ENCODE measurements at regions not wholly inside any gene's neighbourhood (a gene's known extent, or its start where the extent isn't known, plus 50 kb on each side); places are given as distances from the start of the nearest gene placed in this dataset.

- WGBS: 42% methylated on average over 3 of the region's 3 CpGs
- no peaks in the 10 kb centered on the region for H3K9me3 ChIP-seq
Measured at GRCh38 chr12:93001407-93001806, 72.3 kb upstream of the EEA1 start.

DNA sequence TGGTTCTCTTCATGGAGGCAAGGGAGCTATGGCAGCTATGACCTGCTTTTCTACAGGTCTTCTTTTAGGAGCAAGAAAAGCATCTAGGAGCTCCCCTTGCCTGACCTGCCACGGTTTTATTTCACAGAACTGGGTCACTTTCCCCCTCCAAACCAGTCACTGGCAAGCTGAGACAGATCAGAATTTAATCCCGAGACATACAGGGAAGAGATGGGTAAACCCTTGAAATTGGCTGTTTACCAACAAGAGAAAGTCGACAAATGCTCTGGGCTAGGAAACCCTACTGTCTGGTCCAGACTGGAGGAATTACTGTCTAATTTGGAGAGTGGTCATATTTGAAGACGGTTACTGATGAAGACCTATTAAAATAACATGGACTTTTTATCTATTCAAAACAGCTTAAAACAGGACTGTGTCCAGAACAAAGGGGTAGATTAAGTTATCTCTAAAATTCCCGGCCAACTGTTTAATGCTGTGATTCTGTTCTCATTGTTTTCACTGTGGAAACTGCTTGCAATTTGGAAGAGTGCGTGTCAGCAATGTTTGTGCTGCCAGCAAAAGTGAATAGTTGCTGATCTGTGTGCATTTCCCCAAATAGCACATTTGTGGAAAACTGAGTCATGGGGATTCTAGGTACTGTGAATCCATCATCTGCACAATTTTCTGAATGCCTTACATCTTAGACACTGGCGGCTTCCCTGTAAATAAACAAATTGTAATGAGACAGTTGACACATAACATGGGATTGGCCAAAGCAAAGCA, 73.4 kb upstream of the EEA1 start:
- intact Hi-C loops (cut with DNase I): no loop called here
- peak overlapping the region; percentile 10 to 26 for H3K27ac ChIP-seq
- H3K4me3 ChIP-seq: no peak overlapping the region
- H3K27me3 ChIP-seq (replicated peaks; ENCODE audit: insufficient read depth): no peaks in the 10 kb centered on the region
- no peaks in the 10 kb centered on the region for H3K36me3 ChIP-seq
- TF ChIP-seq POLR2AphosphoS5 (IDR thresholded peaks at IDR 0.05): peak; percentile 15
- TF ChIP-seq POLR2A (IDR thresholded peaks at IDR 0.05): no peak
- no peak for DNase-seq (ENCODE audit: low spot score)
- no peaks in the 10 kb centered on the region for H3K4me1 ChIP-seq (replicated peaks)
- H3K9me3 ChIP-seq: no peaks in the 10 kb centered on the region
- WGBS: 23% methylated on average over 7 of the region's 7 CpGs

More at GRCh38 chr12:93001407-93001806, 72.3 kb upstream of the EEA1 start:
- H3K36me3 ChIP-seq: no peaks in the 10 kb centered on the region
- H3K4me1 ChIP-seq (replicated peaks): no peaks in the 10 kb centered on the region
- TF ChIP-seq POLR2A (IDR thresholded peaks at IDR 0.05) (no peak), POLR2AphosphoS5 (IDR thresholded peaks at IDR 0.05) (peak; percentile 60)
- TF ChIP-seq, protein P1, sequence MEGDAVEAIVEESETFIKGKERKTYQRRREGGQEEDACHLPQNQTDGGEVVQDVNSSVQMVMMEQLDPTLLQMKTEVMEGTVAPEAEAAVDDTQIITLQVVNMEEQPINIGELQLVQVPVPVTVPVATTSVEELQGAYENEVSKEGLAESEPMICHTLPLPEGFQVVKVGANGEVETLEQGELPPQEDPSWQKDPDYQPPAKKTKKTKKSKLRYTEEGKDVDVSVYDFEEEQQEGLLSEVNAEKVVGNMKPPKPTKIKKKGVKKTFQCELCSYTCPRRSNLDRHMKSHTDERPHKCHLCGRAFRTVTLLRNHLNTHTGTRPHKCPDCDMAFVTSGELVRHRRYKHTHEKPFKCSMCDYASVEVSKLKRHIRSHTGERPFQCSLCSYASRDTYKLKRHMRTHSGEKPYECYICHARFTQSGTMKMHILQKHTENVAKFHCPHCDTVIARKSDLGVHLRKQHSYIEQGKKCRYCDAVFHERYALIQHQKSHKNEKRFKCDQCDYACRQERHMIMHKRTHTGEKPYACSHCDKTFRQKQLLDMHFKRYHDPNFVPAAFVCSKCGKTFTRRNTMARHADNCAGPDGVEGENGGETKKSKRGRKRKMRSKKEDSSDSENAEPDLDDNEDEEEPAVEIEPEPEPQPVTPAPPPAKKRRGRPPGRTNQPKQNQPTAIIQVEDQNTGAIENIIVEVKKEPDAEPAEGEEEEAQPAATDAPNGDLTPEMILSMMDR (IDR thresholded peaks at IDR 0.05): no peak
- intact Hi-C loops (cut with DNase I): no loop called here
- no peaks in the 10 kb centered on the region for H3K27me3 ChIP-seq (replicated peaks; ENCODE audit: insufficient read depth)
- peak overlapping the region in 1 of 2 donors; percentile 10 for H3K27ac ChIP-seq
- DNase-seq (ENCODE audit: low spot score): no peak
- H3K4me3 ChIP-seq: no peak overlapping the region

GRCh38 chr12:93003531-93004239, 74.6 kb upstream of the EEA1 start:
- TF ChIP-seq POLR2A (IDR thresholded peaks at IDR 0.05) (no peak), POLR2AphosphoS5 (IDR thresholded peaks at IDR 0.05) (no peak)
- TF ChIP-seq, protein P1 (IDR thresholded peaks at IDR 0.05): no peak
- Histone ChIP-seq H3K9me3 (no peaks in the 10 kb centered on the region), H3K36me3 (no peaks in the 10 kb centered on the region), H3K4me3 (no peak overlapping the region), H3K27ac (no peak overlapping the region), H3K4me1 (replicated peaks) (no peaks in the 10 kb centered on the region), H3K27me3 (replicated peaks; ENCODE audit: insufficient read depth) (no peaks in the 10 kb centered on the region)
- intact Hi-C loops (cut with DNase I): no loop called here
- WGBS: 60% methylated on average over 9 of the region's 9 CpGs
- no peak for DNase-seq (ENCODE audit: low spot score)

- Histone ChIP-seq H3K36me3 (no peaks in the 10 kb centered on the region), H3K4me1 (replicated peaks) (no peaks in the 10 kb centered on the region), H3K27ac (no peak overlapping the region), H3K4me3 (no peak overlapping the region), H3K27me3 (replicated peaks; ENCODE audit: insufficient read depth) (no peaks in the 10 kb centered on the region), H3K9me3 (no peaks in the 10 kb centered on the region)
- WGBS: 91% methylated on average over 8 of the region's 8 CpGs
- intact Hi-C loops (cut with DNase I): no loop called here
- no peak for TF ChIP-seq POLR2AphosphoS5 (IDR thresholded peaks at IDR 0.05)
- TF ChIP-seq POLR2A (IDR thresholded peaks at IDR 0.05): no peak
- DNase-seq (ENCODE audit: low spot score): no peak
Measured at GRCh38 chr12:93005928-93006392, 76.9 kb upstream of the EEA1 start.

GRCh38 chr12:93006471-93007208, 77.5 kb upstream of the EEA1 start:
- intact Hi-C loops (cut with DNase I): no loop called here

More at GRCh38 chr12:93006471-93007208, 77.5 kb upstream of the EEA1 start:
- H3K9me3 ChIP-seq: no peaks in the 10 kb centered on the region
- H3K36me3 ChIP-seq: no peaks in the 10 kb centered on the region
- TF ChIP-seq POLR2A (IDR thresholded peaks at IDR 0.05) (no peak), POLR2AphosphoS5 (IDR thresholded peaks at IDR 0.05) (no peak)
- TF ChIP-seq, protein P1 (IDR thresholded peaks at IDR 0.05): no peak
- H3K4me1 ChIP-seq (replicated peaks): no peaks in the 10 kb centered on the region
- H3K27ac ChIP-seq: peak overlapping the region in 1 of 2 donors; percentile 45
- 81% methylated on average over 5 of the region's 5 CpGs for WGBS
- DNase-seq (ENCODE audit: low spot score): no peak
- no peaks in the 10 kb centered on the region for H3K27me3 ChIP-seq (replicated peaks; ENCODE audit: insufficient read depth)
- no peak overlapping the region for H3K4me3 ChIP-seq
